NCI-H82 (cell line): ENCODE measurements at regions not wholly inside any gene's neighbourhood (a gene's known extent, or its start where the extent isn't known, plus 50 kb on each side); places are given as distances from the start of the nearest gene placed in this dataset.
"Not testable (repeated sequence)": the region's sequence is repeated elsewhere in the genome, so short reads cannot be mapped to it uniquely, and the experiment has no call there.

ENCODE experiments used
- DNase-seq: peaks from one replicate; lab custom pipeline; 2025; lab: John Stamatoyannopoulos, UW

DNA sequence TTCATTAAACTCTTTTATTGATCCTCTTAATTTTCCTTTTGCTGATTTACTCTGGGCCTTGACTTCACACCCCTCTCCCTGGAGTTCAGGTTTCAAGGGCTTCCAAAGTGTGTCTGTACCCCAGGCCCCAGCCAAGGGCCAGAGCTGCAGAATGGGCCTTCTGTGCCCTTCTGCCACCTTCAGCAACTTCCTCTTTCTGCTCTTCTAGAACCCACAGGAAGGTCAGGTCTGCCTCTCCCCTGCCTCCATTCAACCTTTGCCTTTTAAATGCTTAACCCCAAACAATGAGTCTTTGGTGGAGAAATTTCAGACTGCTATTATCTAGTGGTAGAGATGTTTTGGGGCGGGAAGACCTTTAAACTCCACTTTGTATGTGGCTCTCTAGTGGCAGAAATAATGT is 63.1 kb downstream of the TSN start:
- no peak for DNase-seq

DNA sequence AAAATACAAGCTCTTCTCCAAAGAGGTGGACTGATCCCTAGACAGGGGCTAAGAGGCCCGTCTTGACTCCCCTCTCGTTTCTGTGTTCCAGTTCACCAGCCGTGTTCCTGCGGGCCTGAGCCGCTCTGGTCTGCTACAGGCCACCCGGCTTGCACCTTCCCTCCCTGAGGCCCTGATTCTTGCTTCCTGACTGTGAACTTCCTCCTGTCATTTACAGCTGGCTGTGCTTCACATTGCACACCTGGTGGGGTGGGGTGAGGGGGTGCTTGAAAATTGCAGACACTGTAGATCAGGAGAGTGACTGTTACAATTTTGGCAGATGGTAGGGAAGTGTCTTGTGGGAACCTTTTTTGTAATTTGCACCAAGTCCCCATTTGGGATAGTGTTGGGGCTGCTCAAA is 64.4 kb downstream of the TSN start:
- no peak for DNase-seq

GRCh38 chr2:121821476-121822158 is 66.2 kb downstream of the TSN start:
- DNase-seq = no peak

DNA sequence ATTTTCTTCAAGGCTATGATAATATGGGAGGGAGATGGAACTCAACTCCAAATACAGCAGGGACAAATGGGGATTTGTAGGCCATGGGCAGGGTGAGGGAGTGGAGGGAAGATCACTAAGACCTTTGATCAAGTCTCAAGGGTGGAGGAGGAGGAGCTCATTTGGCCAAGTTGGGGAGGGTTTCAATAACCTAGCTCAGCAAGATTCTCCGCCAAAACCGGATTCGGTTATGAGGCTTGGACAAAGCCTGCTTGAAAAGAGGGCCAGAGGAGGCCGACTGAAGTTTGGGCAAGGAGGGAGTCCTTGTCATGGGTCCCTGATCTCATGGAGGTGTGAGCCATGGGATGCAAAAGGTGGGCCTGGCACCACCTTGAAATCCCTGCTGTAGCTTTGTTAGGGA is 68.8 kb downstream of the TSN start:
- DNase-seq = no peak

DNA sequence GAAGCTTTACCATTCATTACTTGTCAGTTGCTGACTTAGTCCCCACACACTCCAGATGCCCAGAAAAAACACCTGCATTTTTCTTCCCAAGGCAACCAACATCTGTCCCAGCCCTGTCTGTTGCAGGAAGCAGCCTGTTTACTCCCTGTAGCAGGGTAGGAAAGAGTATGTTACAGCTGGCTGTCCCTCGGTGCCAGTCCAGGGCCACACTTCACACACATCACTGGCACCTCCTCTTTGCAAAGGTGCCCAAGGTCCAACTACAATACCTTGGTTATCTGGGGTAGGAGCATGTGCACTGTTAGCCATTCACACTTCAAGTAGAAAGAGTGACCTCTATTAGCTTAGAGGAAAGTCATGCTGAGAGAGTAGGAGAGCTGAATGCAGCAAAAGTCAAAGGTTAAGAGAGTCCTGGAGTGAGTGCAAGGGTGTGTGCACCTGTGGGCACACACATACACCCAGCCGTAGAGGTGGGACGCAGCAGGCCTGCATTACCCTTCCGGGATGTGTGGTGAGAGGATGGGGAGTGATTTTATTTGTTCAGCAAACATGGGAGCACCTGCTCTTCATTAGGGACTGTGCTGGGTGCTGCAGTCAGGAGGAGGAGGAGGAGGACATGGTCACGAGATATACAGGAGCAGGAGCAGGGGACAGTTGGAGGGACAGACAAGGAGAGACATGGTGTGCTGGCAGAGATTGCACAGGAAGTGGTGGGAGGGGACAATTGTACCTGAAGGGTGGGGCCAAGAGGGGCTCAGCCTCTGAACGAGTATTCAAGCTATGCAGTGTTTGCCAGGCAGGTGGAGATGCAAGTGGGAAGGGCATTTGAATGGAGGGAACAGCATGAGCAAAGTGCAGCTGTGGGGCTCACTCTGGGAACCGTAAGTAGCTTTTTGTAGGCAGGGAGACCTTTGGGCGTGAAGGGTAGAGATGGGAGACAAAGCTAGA is 69.8 kb downstream of the TSN start:
- no peak for DNase-seq

DNA sequence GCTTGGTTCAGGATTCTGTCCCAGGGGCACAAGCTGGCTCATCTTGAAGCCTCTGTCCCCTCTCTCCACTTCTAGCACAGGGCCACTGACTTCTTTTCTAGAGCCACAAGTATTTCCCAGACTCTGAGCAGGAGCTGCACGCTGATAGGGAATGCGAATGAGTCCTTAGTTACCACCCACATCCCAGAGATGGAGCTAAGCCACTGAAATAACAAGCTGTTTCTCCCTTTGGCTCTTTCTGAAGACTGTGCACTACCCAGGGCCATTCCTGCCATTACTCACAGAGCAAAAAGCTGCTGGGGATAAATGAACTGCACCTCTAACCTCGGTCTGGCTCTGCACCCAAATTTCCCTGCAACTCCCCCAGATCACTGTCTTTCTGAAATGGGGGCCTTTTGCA is 70.6 kb downstream of the TSN start:
- peak; percentile 6 for DNase-seq

GRCh38 chr2:121828281-121828731 is 72.9 kb downstream of the TSN start:
- no peak for DNase-seq

- no peak for DNase-seq
Measured at GRCh38 chr2:121830809-121831208, 75.4 kb downstream of the TSN start.

GRCh38 chr2:121831841-121832240 is 76.4 kb downstream of the TSN start:
- DNase-seq = no peak

GRCh38 chr2:121832412-121833357 is 77.2 kb downstream of the TSN start:
- no peak for DNase-seq

- no peak for DNase-seq
Measured at GRCh38 chr2:121833358-121833723, 77.9 kb downstream of the TSN start.

DNA sequence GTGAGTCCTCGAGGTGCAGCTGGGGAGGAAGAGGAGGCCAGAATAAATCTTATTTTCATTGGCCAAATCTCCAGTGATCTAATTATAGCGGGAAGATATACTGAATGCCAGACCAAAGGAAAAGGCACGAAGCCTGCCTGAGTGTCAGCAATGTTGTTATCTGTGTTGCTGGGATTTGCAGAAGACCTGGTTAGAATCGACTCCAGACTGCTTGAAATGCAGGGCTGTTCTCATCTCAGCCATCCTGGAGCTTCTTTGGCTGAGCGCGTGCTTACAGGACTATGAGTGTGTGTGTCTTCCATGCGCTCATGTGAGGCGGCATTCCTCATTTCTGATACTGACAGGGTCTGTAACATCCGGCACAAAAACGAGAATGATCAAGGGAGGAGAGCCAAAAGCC is 81.2 kb downstream of the TSN start:
- peak; percentile 89 for DNase-seq

DNA sequence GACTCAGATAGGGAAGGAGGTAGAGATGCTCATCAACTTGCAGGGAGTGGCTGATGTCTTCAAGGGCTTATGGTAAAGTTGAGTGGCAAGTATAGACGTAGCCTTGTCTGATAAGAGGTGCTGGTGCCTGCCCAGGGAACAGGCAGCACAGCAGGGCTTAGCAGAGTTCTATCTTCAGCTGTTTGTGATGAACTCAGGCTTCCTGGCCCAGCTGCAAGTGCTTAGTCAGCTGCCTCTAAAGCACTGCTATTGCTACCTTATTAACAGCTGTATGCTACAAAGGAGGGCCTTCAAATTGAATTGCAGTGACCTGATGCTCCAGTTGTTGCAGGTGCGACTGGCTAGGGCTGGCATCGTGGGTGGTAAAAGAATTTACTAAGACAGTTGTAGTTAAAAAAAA is 82.1 kb downstream of the TSN start:
- no peak for DNase-seq

DNA sequence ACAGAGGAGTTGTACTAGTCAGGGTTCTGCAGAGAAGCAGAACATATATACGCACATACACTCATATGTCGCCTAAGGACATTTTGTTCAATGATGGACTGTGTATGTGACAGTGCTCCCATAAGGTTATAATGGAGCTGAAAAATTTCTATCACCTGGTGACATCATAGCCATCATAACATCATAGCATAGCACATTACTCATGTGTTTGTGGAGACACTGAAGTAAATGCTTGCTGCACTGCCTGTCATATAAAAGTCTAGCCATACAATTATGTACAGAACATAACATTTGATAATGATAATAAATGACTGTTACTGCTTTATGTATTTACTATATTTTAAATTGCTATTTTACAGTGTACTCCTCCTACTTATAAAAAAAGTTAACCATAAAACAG is 83.1 kb downstream of the TSN start:
- DNase-seq = no peak

DNA sequence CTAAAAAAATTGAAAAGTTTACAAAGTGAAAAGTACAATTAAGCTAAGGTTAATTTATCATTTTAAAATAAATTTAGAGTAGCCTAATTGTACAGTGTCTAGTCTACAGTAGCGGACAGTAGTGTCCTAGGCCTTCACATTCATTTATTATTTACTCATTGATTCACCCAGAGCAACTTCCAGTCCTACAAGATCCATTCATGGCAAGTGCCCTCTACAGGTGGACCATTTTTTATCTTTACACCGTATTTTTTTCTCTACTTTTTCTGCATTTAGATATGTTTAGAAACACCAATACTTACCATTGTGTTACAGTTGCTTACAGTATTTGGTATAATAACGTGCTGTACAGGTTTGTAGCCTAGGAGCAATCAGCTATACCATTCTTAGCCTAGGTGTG is 84.1 kb downstream of the TSN start:
- no peak for DNase-seq

GRCh38 chr2:121849236-121849635 is 93.8 kb downstream of the TSN start:
- no peak for DNase-seq

GRCh38 chr2:121853149-121853548 is 97.7 kb downstream of the TSN start:
- not testable (repeated sequence) for DNase-seq

GRCh38 chr2:121855510-121855909 is 100.1 kb downstream of the TSN start:
- no peak for DNase-seq

GRCh38 chr2:121856360-121856759 is 100.9 kb downstream of the TSN start:
- DNase-seq = no peak

DNA sequence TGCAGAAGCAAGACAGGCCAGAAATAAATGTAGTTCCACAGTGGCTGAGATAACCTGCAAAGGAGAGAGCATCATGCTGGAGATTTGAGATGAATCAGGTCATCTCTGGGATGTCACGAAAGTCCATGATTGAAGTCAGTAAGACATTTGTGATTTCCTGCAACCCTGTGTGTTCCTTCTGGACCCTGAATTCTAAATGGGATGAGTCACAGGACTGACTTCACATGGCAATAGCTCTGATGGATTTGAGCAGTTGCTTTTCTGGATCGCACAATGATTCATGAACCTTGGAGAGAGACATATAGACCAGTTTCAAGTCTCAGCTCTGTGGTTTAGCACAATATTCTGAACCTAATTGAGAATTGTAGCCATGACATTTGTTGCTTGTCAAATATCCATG is 102.9 kb downstream of the TSN start:
- DNase-seq = no peak

GRCh38 chr2:121858847-121859246 is 103.4 kb downstream of the TSN start:
- DNase-seq = no peak

DNA sequence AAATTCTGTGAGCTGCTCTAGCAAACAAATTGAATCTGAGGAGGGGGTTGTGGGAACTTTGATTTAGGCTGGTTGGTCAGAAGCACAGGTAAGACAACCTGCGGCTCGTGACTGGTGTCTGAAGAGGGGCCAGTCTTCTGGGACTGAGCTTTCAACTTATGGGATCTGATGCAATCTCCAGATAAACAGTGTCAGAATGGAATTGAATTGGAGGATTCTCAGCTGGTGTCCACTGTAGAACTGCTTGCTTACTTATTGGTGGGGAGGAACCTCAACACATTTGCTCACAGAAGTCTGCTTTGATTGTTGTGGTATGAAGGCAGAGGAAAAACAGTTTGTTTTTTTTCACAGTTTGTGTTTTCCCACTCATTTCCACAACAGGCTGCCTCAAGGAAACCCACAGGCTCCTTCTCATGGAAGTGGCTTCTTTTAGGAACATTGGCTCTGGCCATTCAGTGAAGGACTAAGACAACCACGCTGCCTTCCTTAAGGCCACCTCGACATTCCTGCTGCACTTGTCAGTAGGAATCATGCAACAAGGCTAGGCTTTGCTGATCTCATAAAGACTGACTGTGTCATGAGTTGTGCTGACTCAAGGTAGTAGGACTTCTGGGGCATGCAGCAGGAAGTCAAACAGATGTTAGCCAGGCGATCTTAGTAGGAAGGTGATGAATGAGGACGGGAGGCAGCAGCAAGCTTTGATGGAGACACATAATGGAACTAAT is 104.7 kb downstream of the TSN start:
- no peak for DNase-seq
